SK-N-SH (cell line): ENCODE measurements at regions not wholly inside any gene's neighbourhood (a gene's known extent, or its start where the extent isn't known, plus 50 kb on each side); places are given as distances from the start of the nearest gene placed in this dataset.

Source experiments
- CTCF ChIA-PET: fragments of 300-600, 350-600 bp; formaldehyde crosslinking; extraction: SDS; loops from one replicate; lab custom pipeline; 2021; lab: Yijun Ruan, JAX
- POLR2A ChIA-PET: fragments of 350-600 bp; sonication (Branson Sonifier 250); formaldehyde crosslinking; extraction: SDS; loops from one replicate; lab custom pipeline; 2020; ENCODE audit warnings: antibody characterized with exemption, inconsistent platforms; lab: Yijun Ruan, JAX
- DNase-seq: peaks from one replicate; pipeline ENCODE4 v3.0.0; 2012
- H2AFZ ChIP-seq: fragments of 200-600 bp; sonication (generic); 2 replicates; pipeline ENCODE4 v1.8.1; 2016; ENCODE audit warnings: antibody characterized with exemption, mild to moderate bottlenecking, low read depth
- H3F3A ChIP-seq: fragments of 200-600 bp; sonication (generic); replicated peaks from 2 replicates; pipeline ENCODE3; 2016; ENCODE audit warnings: antibody characterized with exemption, mild to moderate bottlenecking; ENCODE audit not compliant: insufficient read depth
- H3K27ac ChIP-seq, 2 experiments: fragments of 200-500 bp in 1 of 2; fragments of 200-600 bp in 1 of 2; sonication (Bioruptor generic) in 1 of 2; sonication (generic), shearing (Covaris generic) in 1 of 2; 2 replicates each; pipeline versions ENCODE4 v1.5.1 to v1.6.1; 2014 to 2016; ENCODE audit warnings: low read depth in 2 of 2, inconsistent platforms in 1 of 2, low read length in 1 of 2, mild to moderate bottlenecking in 1 of 2, mixed read lengths in 1 of 2
- H3K27me3 ChIP-seq: fragments of 200-600 bp; sonication (generic), shearing (Covaris generic); 2 replicates; pipeline ENCODE4 v1.6.1; 2016; ENCODE audit warnings: mixed run types; ENCODE audit not compliant: insufficient read depth
- H3K36me3 ChIP-seq, 2 experiments: fragments of 200-500 bp in 1 of 2; fragments of 200-600 bp in 1 of 2; sonication (Bioruptor generic) in 1 of 2; sonication (generic) in 1 of 2; replicated peaks in 1 of 2; 2 replicates each; pipeline versions ENCODE3 to v1.5.1; 2014 to 2016; ENCODE audit warnings: low read length in 1 of 2, mild to moderate bottlenecking in 1 of 2; ENCODE audit not compliant: insufficient read depth in 2 of 2, control insufficient read depth in 1 of 2
- H3K4me1 ChIP-seq, 2 experiments: fragments of 200-500 bp in 1 of 2; fragments of 200-600 bp in 1 of 2; sonication (Bioruptor generic) in 1 of 2; sonication (generic), shearing (Covaris generic) in 1 of 2; 2 replicates each; pipeline versions ENCODE4 v1.5.1 to v1.6.1; 2014 to 2016; ENCODE audit warnings: low read depth in 1 of 2, low read length in 1 of 2, mixed run types in 1 of 2; ENCODE audit not compliant: insufficient read depth in 2 of 2, control insufficient read depth in 1 of 2
- H3K4me2 ChIP-seq: fragments of 200-600 bp; sonication (generic), shearing (Covaris generic); 2 replicates; pipeline ENCODE4 v1.6.1; 2017; ENCODE audit warnings: mixed run types
- H3K4me3 ChIP-seq, 2 experiments: fragments of 200-500 bp in 1 of 2; fragments of 200-600 bp in 1 of 2; sonication (Bioruptor generic) in 1 of 2; sonication (generic), shearing (Covaris generic) in 1 of 2; 2 replicates each; pipeline versions ENCODE4 v1.5.1 to v1.8.1; 2014 to 2016; ENCODE audit warnings: low read depth in 2 of 2, inconsistent platforms in 1 of 2, low read length in 1 of 2, mild to moderate bottlenecking in 1 of 2, mixed read lengths in 1 of 2, moderate library complexity in 1 of 2
- H3K79me2 ChIP-seq: fragments of 200-600 bp; sonication (generic); 2 replicates; pipeline ENCODE4 v1.8.1; 2017; ENCODE audit warnings: mild to moderate bottlenecking; ENCODE audit not compliant: insufficient read depth
- H3K9ac ChIP-seq: fragments of 200-600 bp; sonication (generic); 2 replicates; pipeline ENCODE4 v1.6.1; 2017; ENCODE audit warnings: mixed run types
- H3K9me2 ChIP-seq: fragments of 200-600 bp; sonication (generic); 2 replicates; pipeline ENCODE4 v1.6.1; 2017; ENCODE audit warnings: mixed run types
- H3K9me3 ChIP-seq: fragments of 200-600 bp; sonication (generic); 2 replicates; pipeline ENCODE4 v1.6.1; 2017; ENCODE audit warnings: mixed run types, mild to moderate bottlenecking, moderate library complexity
- H4K20me1 ChIP-seq: fragments of 200-600 bp; sonication (generic); 2 replicates; pipeline ENCODE4 v1.6.1; 2017; ENCODE audit warnings: mild to moderate bottlenecking, mixed run types; ENCODE audit not compliant: insufficient read depth
- CHD2 ChIP-seq: fragments of 150-350 bp; IDR thresholded peaks from 2 replicates; pipeline ENCODE4 v1.6.1; 2018; ENCODE audit warnings: low read length; ENCODE audit not compliant: partially characterized antibody
- CTCF ChIP-seq: fragments of 200-600 bp; sonication (generic); IDR thresholded peaks from 2 replicates; pipeline ENCODE4 v1.6.1; 2017; ENCODE audit warnings: antibody characterized with exemption, mild to moderate bottlenecking, moderate library complexity
- EP300 ChIP-seq, 2 experiments: IDR thresholded peaks; 2 replicates each; pipeline versions ENCODE4 v1.4.0 to v1.6.1; 2012; ENCODE audit warnings: borderline replicate concordance in 1 of 2, low read depth in 1 of 2, low read length in 1 of 2
- FOXJ3 ChIP-seq: sonication (generic); formaldehyde crosslinking; IDR thresholded peaks from 2 replicates; pipeline ENCODE4 v1.5.1; 2020; ENCODE audit warnings: mild to moderate bottlenecking, missing genetic modification reagents
- GABPA ChIP-seq: IDR thresholded peaks from 2 replicates; pipeline ENCODE4 v1.4.0; 2012; ENCODE audit warnings: low read depth, mild to moderate bottlenecking
- GATA2 ChIP-seq: sonication (generic); formaldehyde crosslinking; IDR thresholded peaks from 2 replicates; pipeline ENCODE4 v1.5.0; 2020; ENCODE audit warnings: mild to moderate bottlenecking, missing genetic modification reagents
- NRF1 ChIP-seq: IDR thresholded peaks from 2 replicates; pipeline ENCODE4 v1.6.1; 2012; ENCODE audit warnings: low read depth, mild to moderate bottlenecking, low read length
- PBX3 ChIP-seq: IDR thresholded peaks from 2 replicates; pipeline ENCODE4; 2012
- POLR2AphosphoS5 ChIP-seq: IDR thresholded peaks from 2 replicates; pipeline ENCODE4 v1.6.1; 2012; ENCODE audit warnings: low read depth, low read length
- RAD21 ChIP-seq: IDR thresholded peaks from 2 replicates; pipeline ENCODE4 v1.6.1; 2012; ENCODE audit warnings: mild to moderate bottlenecking, low read length
- REST ChIP-seq: IDR thresholded peaks from 2 replicates; pipeline ENCODE4 v1.6.1; 2012; ENCODE audit warnings: mild to moderate bottlenecking, low read depth, low read length, moderate library complexity
- RFX5 ChIP-seq: IDR thresholded peaks from 2 replicates; pipeline ENCODE4 v1.6.1; 2012; ENCODE audit warnings: mild to moderate bottlenecking, improper control_type of control experiment, low read length
- RXRA ChIP-seq: IDR thresholded peaks from 2 replicates; pipeline ENCODE4 v1.4.0; 2012; ENCODE audit warnings: low read depth, mild to moderate bottlenecking, borderline replicate concordance
- TAF1 ChIP-seq: IDR thresholded peaks from 2 replicates; pipeline ENCODE4 v1.6.1; 2012; ENCODE audit warnings: low read depth, mild to moderate bottlenecking, low read length, moderate library complexity, borderline replicate concordance
- USF1 ChIP-seq: IDR thresholded peaks from 2 replicates; pipeline ENCODE4 v1.4.0; 2012; ENCODE audit warnings: low read depth, borderline replicate concordance
- USF2 ChIP-seq: fragments of 150-350 bp; IDR thresholded peaks from 2 replicates; pipeline ENCODE4 v1.6.1; 2017; ENCODE audit warnings: antibody characterized with exemption, low read length, low read depth, borderline replicate concordance
- WGBS: methylation state at CpG from one replicate; pipeline ENCODE4 v1.1.6; 2017; ENCODE audit warnings: low lambda C conversion rate; 5-methylcytosine and 5-hydroxymethylcytosine counted together

GRCh38 chr1:238962941-238963340 lies 423.4 kb upstream of the CHRM3 start:
- no peaks in the 10 kb centered on the region for H3K9me2 ChIP-seq
- H3K27me3 ChIP-seq = no peaks in the 10 kb centered on the region
- H3K4me3 ChIP-seq = no peak overlapping the region
- 54% methylated on average over 8 of the region's 8 CpGs for WGBS
- no peak overlapping the region for H3K9ac ChIP-seq
- no peaks in the 10 kb centered on the region for H3K36me3 ChIP-seq
- H3K4me1 ChIP-seq = peaks cover 0 to 3% of the 10 kb centered on the region in 2 experiments; a peak in 2 of 4 replicates
- no peak overlapping the region for H3K4me2 ChIP-seq
- no peaks in the 10 kb centered on the region for H3F3A ChIP-seq
- H4K20me1 ChIP-seq = no peaks in the 10 kb centered on the region
- TF ChIP-seq RXRA (no peak), CHD2 (no peak), CTCF (no peak), RFX5 (no peak), PBX3 (no peak), GATA2 (CRISPR knock-in tag) (no peak), POLR2AphosphoS5 (no peak), RAD21 (no peak), EP300 (IDR thresholded peaks at IDR 0.05; ENCODE audit: borderline replicate concordance in 1 of 2, low read depth in 1 of 2, low read length in 1 of 2) (no peak), NRF1 (no peak), GABPA (no peak), FOXJ3 (no peak), USF2 (no peak), REST (no peak), TAF1 (no peak), USF1 (no peak)
- no peak overlapping the region for H2AFZ ChIP-seq
- ChIA-PET CTCF (interaction anchor here (1.0 kb wide), 1 partner anchor 1099 kb away, joined by 3 read pairs; no protein-coding TSS in a partner anchor), POLR2A (no interaction called here)
- H3K9me3 ChIP-seq = no peaks in the 10 kb centered on the region
- no peak overlapping the region for H3K27ac ChIP-seq
- H3K79me2 ChIP-seq = no peaks in the 10 kb centered on the region
- DNase-seq = no peak
